ENCODE measurements at regions not wholly inside any gene's neighbourhood (a gene's known extent, or its start where the extent isn't known, plus 50 kb on each side); places are given as distances from the start of the nearest gene placed in this dataset.

- H3K4me3 ChIP-seq (ENCODE audit: low read depth, low read length): no peak overlapping the region
- DNase-seq (ENCODE audit: low read depth): no peak
- TF ChIP-seq, protein P1, sequence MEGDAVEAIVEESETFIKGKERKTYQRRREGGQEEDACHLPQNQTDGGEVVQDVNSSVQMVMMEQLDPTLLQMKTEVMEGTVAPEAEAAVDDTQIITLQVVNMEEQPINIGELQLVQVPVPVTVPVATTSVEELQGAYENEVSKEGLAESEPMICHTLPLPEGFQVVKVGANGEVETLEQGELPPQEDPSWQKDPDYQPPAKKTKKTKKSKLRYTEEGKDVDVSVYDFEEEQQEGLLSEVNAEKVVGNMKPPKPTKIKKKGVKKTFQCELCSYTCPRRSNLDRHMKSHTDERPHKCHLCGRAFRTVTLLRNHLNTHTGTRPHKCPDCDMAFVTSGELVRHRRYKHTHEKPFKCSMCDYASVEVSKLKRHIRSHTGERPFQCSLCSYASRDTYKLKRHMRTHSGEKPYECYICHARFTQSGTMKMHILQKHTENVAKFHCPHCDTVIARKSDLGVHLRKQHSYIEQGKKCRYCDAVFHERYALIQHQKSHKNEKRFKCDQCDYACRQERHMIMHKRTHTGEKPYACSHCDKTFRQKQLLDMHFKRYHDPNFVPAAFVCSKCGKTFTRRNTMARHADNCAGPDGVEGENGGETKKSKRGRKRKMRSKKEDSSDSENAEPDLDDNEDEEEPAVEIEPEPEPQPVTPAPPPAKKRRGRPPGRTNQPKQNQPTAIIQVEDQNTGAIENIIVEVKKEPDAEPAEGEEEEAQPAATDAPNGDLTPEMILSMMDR (conservative IDR thresholded peaks at IDR 0.05; ENCODE audit: low read depth, low read length): no peak
Measured at GRCh38 chr5:107254902-107255234, 415.9 kb downstream of the EFNA5 start.

GRCh38 chr5:107254214-107254901, 416.4 kb downstream of the EFNA5 start:
- TF ChIP-seq, protein P1 (conservative IDR thresholded peaks at IDR 0.05; ENCODE audit: low read depth, low read length): no peak
- no peak for DNase-seq (ENCODE audit: low read depth)
- H3K4me3 ChIP-seq (ENCODE audit: low read depth, low read length): no peak overlapping the region

- TF ChIP-seq, protein P1 (conservative IDR thresholded peaks at IDR 0.05; ENCODE audit: low read depth, low read length): no peak
- no peak for DNase-seq (ENCODE audit: low read depth)
- no peak overlapping the region for H3K4me3 ChIP-seq (ENCODE audit: low read depth, low read length)
Measured at GRCh38 chr5:107253246-107253645, 417.5 kb downstream of the EFNA5 start.

- TF ChIP-seq, protein P1 (conservative IDR thresholded peaks at IDR 0.05; ENCODE audit: low read depth, low read length): no peak
- no peak overlapping the region for H3K4me3 ChIP-seq (ENCODE audit: low read depth, low read length)
- DNase-seq (ENCODE audit: low read depth): no peak
Measured at GRCh38 chr5:107251151-107251550, 419.6 kb downstream of the EFNA5 start.

- no peak overlapping the region for H3K4me3 ChIP-seq (ENCODE audit: low read depth, low read length)
- TF ChIP-seq, protein P1 (conservative IDR thresholded peaks at IDR 0.05; ENCODE audit: low read depth, low read length): peak; percentile 91
- DNase-seq (ENCODE audit: low read depth): peak; percentile 78
Measured at GRCh38 chr5:107248066-107248695, 422.6 kb downstream of the EFNA5 start.

DNA sequence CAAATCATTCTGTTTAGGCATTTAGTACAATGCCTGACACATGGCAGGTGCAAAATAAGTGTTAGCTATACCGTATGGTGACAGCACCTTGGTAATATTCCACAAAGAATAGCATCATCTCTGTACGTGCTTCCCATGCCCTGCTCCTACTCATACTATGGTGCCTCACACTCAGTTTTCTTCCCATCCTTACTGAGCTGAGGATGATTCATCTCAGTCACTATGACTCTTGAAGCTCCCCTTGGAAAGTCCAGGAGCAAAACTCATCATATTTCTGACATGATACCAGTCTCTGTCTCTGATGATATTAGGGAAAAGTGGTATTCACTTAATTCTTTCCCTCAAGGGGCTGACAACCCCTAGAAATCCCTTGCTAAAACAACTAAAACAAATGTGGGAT, 423.3 kb downstream of the EFNA5 start:
- TF ChIP-seq, protein P1 (conservative IDR thresholded peaks at IDR 0.05; ENCODE audit: low read depth, low read length): no peak
- peak; percentile 8 for DNase-seq (ENCODE audit: low read depth)
- H3K4me3 ChIP-seq (ENCODE audit: low read depth, low read length): no peak overlapping the region

GRCh38 chr5:107243220-107243579, 427.5 kb downstream of the EFNA5 start:
- no peak for DNase-seq (ENCODE audit: low read depth)
- H3K4me3 ChIP-seq (ENCODE audit: low read depth, low read length): no peak overlapping the region
- TF ChIP-seq, protein P1 (conservative IDR thresholded peaks at IDR 0.05; ENCODE audit: low read depth, low read length): no peak

All from choroid plexus epithelial cell (primary cell).